OCI-LY7 (cell line): ENCODE measurements at regions not wholly inside any gene's neighbourhood (a gene's known extent, or its start where the extent isn't known, plus 50 kb on each side); places are given as distances from the start of the nearest gene placed in this dataset.

Experiments
- EZH2phosphoT487 ChIP-seq: fragments of 200-600 bp; sonication (generic); IDR thresholded peaks from 2 replicates; pipeline ENCODE4 v1.6.1; 2018; ENCODE audit warnings: low read depth, borderline replicate concordance, mild to moderate bottlenecking, mixed run types, antibody characterized with exemption, low read length, moderate library complexity, mixed read lengths
- TF ChIP-seq, protein P1 (sequence below): fragments of 200-600 bp; sonication (generic); conservative IDR thresholded peaks from 2 replicates; pipeline ENCODE4 v1.5.1; 2014; ENCODE audit warnings: mild to moderate bottlenecking, antibody characterized with exemption, low read length, moderate library complexity, mixed read lengths

DNA sequence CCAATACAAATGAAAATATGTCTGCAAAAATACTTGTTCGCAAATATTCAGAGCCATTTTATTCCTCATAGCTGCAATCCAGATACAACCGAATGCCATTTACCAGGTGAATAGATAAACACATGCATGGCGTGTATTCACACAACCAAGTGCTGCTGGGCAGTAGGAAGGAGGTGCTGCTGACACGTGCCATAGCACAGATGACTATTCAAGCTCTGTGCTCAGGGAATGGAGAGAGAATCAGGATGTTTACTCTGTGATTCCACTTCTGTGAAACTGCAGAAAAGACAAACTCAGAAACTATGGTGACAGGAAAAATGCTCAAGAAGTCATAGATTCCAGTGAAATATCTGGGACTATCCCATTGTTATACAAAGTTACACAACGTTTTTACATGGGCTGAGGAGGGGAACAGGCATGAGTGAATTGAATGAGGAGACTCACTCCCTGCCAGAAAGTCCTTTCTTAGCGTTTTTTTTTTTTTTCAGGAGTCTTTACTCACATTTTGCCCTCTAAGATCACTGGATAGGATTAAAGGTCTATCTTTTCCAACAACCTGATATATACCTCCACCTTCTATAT lies 152.9 kb upstream of the NDN start:
- TF ChIP-seq, protein P1, sequence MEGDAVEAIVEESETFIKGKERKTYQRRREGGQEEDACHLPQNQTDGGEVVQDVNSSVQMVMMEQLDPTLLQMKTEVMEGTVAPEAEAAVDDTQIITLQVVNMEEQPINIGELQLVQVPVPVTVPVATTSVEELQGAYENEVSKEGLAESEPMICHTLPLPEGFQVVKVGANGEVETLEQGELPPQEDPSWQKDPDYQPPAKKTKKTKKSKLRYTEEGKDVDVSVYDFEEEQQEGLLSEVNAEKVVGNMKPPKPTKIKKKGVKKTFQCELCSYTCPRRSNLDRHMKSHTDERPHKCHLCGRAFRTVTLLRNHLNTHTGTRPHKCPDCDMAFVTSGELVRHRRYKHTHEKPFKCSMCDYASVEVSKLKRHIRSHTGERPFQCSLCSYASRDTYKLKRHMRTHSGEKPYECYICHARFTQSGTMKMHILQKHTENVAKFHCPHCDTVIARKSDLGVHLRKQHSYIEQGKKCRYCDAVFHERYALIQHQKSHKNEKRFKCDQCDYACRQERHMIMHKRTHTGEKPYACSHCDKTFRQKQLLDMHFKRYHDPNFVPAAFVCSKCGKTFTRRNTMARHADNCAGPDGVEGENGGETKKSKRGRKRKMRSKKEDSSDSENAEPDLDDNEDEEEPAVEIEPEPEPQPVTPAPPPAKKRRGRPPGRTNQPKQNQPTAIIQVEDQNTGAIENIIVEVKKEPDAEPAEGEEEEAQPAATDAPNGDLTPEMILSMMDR, result no peak
- TF ChIP-seq EZH2phosphoT487, result no peak
